HG03060 (cell line): ENCODE measurements at regions not wholly inside any gene's neighbourhood (a gene's known extent, or its start where the extent isn't known, plus 50 kb on each side); places are given as distances from the start of the nearest gene placed in this dataset.

Experiments used
- ATAC-seq: cut with Tn5 transposase; IDR thresholded peaks from one replicate; pipeline ENCODE4 v1.9.1; 2021; ENCODE audit warnings: low read depth, moderate number of reproducible peaks; ENCODE audit not compliant: unreplicated experiment

DNA sequence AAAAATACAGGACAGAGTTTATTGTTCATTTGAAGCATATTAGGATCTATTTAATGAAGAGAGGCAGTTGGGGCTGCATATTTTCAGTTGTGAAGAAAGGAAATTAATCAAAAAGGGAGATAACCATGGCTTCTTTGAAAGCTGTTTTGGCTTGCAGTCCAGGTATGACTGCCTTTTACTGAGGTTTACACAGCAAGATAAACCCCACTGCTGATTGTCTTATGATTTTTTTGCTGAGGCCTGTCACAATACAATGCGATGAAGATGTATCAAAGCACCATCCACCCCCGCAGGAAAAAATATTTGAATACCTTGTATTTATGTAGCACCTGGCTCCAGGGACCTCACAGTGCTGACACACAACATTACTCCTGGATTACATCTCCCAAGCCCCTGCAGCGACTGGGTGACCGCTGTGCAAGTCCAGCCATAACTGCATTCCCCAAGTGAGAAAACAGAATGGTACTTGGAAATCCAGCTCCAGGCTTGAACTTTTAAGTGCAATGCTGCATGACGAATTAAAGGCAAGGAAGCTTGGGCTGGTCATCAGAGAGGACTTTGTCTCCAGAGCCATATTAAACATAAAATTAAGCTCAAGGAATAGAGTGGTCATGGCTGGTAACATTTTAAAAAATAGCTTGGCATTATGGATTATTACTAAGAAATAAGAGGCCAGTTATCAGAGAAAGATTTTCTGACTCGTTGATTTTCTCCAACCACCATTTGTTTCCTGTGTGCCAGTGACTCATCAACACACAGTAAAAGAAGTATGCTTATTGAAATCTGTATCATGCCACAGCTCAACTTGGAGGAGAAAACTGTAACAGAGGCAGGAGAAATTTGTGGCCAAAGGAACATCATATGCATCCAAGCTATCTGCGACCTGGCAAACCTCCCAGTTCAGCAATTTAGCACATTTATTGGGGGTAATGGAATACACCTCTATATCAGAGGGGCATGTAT is 374.2 kb downstream of the MAN2A1 start:
- ATAC-seq, result no peak

DNA sequence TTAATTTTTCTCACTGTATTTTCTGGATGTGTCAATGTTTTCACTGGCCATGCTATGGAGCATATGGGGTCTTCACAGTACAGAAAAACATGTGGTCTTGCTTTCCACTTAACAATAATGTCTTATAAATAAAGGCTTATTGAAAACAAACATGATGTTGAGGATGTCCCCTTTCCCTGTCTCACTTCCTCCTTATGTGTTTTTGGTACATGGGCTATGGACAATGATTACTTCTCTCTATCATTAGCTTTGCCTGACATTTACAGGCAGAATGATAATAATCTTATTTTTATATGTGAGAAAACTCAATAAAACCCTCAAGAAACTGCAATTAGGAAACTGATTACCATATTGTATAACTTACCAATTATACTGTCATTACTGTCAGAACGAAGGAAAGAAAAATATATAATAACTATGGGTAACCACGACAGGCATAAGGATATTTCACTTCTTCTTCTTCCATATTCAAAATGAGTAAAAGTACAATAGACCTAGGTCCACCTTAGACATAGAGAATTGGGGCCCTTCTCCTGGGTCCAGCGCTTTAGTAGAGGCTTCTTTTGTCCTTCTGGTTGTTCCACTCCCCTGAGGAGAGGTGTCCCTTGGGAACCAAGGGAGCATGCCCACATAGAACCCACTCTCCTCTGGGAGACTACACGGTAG is 375.0 kb downstream of the MAN2A1 start:
- ATAC-seq, result no peak

DNA sequence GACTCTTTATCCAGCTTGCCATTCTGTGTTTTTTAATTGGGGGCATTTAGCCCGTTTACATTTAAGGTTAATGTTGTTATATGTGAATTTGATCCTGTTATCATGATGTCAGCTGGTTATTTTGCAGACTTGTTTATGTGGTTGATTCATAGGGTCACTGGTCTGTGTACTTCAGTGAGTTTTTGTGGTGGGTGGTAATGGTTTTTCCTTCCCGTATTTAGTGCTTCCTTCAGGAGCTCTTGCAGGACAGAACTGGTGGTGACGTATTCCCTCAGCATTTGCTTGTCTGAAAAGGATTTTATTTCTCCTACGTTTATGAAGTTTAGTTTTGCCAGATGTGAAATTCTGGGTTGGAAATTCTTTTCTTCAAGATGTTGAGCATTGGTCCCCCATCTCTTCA is 381.1 kb downstream of the MAN2A1 start:
- no peak for ATAC-seq

DNA sequence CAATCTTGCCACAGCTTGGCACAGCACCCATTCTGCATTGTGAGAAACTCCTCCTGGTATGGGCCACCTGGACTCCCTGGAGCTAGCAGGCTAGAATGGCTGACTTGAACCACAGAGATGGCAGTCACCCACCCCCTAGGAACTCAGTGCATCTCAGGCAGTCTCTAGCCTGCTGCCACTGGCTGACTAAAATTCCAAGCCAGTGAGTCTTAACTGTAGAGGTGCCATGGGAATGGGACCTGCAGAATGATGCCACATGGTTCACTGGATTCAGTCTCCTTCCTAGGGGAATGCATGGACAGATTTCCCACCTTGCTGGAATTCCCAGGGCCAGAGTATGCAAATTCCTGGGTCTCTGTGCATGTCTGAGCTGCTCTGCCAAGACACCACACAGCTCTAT is 382.9 kb downstream of the MAN2A1 start:
- no peak for ATAC-seq

DNA sequence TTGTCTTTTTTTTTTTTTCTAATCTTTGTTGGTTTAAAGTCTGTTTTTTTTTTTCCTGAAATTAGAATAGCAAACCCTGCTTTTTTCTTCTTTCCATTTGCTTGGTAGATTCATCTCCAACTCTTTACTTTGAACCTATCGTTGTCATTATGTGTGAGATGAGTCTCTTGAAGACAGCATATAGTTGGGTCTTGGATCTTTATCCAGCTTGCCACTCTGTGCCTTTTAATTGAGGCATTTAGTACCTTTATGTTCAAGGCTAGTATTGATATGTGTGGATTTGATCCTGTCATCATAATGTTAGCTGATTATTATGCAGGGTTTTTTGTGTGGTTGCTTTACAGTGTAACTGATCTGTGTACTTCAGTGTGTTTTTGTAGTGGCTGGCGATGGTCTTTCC is 383.8 kb downstream of the MAN2A1 start:
- ATAC-seq, result no peak

DNA sequence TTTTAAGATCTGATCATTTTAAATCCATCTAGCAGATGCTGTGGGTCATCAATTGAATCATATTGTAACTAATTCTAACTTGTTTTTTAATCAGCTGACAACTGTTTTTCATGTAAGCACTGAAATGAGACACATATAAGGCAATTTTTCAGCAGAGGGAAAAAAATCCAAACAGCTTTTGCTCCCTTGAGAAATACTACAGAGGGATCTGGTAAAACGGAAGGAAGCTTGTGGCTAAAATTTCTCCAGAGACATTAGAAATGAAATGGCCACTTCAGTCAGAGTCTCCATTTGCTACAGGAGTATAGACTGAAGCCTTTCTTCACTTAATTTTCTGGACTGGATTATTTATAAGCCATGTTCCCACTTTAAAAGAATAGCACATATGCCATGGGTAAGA is 385.9 kb downstream of the MAN2A1 start:
- ATAC-seq, result no peak

DNA sequence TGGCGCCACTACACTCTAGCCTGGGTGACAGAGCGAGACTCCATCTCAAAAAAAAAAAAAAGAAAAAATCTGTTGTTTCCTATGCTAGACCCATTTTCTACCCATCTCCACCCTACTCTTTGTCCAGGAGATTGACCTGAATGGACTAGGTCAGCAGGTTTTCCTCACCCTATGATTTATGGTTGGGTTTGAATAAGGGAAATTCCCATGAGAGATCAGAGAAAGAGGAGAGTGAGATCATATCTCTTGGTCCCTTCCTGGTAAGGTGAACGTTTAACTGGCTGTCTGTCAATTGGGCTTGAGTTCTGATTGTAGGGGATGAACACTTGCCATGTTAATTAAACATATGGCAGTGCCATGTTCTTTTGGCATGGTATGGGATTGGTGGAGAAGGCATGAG is 387.4 kb downstream of the MAN2A1 start:
- no peak for ATAC-seq

DNA sequence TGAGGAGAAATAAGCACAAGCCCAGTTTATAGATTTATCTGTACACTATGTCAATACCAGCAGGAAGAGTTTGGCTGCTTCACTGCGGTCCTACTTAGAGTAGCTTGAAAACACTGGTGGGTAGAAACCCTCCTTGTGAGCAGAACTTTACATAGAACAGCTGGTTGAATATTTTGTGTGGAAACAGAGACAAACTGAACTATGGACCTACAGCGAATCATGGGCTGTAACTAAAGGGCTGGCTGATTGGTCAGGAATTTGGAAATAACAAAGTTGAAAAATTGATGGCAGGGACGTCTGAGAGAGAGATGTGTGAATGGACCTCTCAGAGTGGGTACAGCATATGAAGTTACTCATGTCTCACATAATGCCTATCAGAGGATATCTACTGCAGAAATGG is 392.5 kb downstream of the MAN2A1 start:
- ATAC-seq, result no peak

DNA sequence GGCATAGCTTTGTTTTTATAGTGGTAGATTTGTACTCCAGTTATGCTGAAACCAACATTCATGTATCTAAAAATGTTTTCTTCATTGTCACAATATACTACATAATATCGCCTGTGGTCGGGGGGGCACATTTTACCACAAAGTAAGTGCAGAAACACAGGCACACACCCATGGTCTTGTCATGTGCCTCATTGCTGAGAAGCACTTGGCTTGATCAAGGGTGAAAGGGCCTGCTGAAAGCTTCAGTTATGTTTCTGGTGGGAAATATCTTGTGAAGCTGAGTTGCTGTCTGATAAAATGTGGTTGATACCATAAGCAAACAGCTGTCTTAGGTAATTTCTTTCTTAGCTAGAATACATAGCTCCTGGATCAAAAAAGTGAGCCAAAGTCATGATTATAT is 393.1 kb downstream of the MAN2A1 start:
- no peak for ATAC-seq

DNA sequence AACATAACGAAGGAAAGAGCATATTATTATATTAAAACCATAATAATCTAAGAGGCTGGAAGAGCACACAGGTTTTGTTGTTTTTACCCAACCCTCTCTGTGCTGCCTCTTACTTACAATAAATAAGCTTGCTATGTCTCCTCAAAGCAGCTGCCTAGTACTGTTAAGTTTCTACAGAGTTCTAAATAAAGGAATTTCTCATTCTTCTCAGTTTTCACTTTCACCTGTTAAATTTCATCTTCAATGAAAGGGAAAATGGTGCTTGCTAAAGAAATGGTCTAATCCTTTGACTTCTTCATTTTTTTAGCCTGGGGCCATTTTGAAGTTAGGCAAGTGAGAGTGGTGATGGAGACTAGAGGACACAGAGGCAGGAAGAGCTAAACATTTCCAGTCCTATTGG is 396.1 kb downstream of the MAN2A1 start:
- ATAC-seq, result no peak

DNA sequence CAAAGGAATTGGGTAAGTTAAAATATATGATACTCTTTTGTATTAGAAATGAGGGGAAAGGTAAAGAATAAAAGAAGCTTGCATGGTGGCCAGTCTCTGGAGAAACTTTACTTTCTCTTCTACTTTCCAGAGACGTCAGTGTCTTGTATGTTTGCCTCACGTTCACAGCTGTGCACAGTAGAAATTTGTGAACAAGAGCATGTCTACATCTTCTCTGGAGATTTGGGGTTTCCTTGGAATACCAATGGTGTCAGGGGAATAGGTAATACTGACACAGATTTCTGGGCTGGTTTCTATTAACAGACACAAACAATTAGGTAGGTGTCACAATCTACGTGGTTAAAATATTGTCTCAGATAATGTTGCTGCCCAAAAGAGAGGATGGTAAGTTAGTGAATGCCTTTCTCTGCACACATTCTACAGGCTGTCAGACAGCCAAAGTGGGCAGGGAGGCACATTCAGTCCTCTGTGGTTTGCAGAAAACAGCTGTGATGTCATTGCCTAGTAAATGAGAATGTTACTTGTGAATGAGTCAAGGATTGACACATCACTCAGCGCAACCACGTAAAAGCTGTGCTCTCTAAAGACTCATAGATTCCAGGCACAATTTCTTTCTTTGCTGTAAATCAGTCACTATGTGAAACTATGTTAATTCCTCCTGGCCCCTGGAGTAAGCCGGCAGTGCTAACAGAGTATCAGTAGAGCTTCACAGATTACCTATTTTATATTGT is 397.1 kb downstream of the MAN2A1 start:
- ATAC-seq, result no peak

DNA sequence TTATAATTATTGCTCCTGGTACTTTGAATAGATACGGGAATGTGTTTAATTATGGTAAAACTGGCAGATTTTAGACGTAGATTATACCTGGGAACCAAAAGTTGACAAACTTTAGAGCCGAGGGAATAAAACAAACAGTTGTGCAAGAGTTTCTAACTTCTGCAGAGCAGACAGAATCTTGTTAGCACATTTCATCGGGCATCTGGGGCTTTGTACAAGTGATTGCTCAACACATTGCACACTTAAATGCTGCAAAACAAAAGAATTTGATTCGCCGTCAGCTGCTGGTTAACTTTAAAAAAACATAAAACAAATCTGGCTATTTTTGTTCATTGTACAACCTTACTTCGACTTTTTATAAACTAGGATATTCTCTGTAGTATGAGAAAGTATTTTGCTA is 398.1 kb downstream of the MAN2A1 start:
- no peak for ATAC-seq

DNA sequence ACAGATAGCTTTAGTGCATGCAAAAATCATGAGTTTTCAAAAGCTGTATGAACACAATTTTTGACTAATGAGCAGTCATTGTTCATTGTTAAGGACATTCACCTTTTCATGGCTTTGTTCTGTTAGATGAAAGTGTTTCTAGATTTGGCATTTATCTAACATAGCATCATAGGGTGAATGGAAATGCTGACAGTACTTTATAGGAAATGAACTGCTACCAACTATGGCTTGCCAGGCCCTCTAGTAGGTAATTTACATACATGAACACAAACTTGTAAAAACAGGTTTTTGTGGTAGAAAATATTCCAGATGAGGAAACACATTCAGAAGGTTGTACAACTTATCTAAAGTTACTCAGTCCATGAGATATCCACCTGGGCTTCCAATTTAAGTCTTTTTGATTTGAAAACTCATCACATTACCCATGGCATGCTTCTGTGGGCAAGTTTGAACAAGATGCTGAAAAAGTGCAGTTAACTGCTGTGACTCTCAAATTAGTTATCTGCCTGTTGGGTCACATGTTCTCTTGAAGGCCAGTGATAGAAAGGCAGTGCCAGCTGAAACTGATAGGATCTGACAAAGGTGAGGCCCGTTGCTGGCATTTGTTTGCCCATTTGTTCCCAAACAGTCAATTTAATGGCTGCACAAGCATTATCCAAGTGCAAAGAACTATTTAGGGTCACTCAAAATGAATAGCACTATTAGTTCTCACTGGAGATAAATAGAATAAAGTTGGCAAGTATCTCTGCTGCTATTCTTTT is 399.1 kb downstream of the MAN2A1 start:
- ATAC-seq, result no peak

DNA sequence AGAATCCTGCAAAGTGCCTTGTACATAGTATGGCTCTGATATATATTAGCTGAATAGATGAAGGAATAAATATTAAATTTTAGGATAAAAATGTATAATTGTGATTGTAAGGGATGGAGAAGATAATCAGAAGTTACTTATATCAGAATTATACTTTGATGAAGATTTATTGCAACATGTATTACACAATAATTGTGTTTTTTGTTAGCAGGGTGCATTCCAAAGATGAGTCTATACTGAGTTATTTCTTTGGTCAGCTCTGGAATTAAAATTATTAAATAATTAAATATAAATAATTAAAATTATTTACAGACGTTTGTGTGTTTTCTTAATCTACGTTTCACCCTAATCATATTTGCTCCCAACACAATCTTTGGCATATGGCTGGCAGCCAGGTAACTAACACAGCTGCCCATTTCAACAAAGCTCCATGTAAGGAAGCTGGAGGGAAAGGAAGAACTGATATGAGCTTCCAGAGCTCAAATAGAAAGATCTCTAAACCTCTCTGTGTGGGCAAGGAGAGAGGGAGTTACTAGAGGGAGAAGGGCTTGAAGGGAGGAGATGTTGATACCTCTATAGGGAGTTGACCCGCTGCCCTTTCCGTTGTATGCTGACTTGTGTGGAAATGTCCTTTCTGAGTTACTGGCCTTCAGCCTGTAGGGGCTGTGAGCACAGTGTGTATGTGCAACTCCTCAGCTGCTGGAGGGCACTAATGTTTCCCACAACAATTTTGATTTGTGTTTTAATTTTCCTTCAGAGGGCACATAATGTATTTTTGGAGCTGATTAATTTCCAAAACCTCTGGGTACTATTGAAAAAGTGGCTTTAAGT is 403.4 kb downstream of the MAN2A1 start:
- ATAC-seq, result no peak

DNA sequence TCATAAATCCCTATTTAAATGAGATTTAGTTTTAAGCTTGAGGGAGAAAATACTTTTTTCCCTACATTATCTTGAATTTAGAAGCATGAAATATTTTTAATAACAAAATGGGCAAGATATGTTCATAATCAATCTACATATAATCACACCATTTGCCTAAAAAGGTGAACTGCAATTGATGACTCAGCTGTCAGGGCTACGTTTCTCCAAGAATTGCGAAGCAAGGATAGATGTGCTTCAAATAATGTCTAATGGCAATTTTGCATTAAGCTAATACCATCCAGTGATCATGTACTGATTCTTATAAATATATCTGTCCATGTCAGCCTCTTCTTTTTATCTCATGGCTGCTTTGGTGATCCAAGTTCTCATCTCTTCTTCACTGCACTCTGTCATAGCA is 404.4 kb downstream of the MAN2A1 start:
- ATAC-seq, result no peak

DNA sequence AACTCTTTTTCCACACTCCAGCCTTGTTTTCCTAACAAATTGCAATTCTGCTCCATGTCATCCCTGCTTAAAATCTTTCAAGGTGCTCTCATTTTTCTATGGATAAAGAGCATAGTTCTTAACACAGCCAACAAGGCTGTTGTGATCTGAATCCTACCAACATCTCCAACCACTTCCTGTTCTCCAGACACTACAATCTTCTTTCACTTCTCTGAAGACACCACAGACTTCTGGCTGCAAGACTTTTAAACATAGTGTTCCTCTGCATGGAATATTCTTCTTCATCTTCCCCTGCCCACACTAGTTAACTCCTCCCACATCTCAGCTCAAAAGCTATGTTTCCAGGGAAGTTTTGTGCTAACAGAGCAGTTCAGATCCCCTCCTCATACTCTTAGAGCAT is 404.8 kb downstream of the MAN2A1 start:
- no peak for ATAC-seq

DNA sequence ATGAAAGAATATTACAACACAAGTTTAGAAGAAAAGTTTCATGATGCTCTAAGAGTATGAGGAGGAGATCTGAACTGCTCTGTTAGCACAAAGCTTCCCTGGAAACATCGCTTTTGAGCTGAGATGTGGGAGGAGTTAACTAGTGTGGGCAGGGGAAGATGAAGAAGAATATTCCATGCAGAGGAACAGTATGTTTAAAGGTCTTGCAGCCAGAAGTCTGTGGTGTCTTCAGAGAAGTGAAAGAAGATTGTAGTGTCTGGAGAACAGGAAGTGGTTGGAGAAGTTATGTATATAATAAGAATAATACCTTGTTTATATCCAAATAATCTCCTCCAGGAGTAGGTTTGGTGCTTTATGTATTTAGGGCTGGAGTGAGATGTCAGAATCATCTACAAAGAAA is 406.7 kb downstream of the MAN2A1 start:
- no peak for ATAC-seq

DNA sequence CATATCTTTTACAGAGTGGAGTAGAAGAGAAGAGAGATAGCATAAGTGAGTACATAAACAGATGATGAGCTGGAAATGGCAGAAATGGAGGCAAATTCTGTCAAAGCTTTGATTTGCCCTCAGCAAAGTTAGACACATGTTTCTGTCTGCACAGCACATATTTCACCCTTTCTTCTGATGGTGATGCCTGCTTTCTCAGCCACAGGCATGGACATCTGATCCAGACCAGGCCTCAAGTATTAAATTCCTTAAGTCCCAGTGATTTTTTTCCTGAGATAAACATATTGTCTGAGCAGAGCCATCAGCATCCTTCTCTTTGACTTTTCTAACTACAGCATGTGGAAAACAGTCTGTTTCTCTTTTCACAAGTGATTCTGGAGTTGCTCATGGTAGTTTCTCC is 409.8 kb downstream of the MAN2A1 start:
- ATAC-seq, result no peak

DNA sequence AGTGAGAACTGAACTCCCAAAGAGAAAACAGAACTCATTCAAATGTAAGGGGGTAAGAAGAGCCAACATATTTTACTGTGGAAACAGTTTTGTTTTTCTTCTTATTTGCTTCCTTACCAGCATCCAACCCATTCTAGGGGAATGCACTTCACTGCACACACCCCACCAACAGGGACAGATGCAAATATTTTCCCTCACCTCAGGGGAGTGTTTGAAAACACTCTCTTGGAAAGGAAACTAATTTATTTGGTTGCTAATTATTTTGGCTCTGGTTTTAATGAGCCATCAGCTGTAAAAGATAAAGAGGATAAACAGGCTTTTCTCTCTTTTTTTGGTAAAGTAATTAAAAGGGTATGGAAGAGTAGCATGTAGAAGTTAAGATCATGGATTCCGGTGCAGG is 413.4 kb downstream of the MAN2A1 start:
- no peak for ATAC-seq
